Gastroesophageal sphincter (tissue), 4 donors: ENCODE measurements at regions not wholly inside any gene's neighbourhood (a gene's known extent, or its start where the extent isn't known, plus 50 kb on each side); places are given as distances from the start of the nearest gene placed in this dataset.
"Not testable (repeated sequence)": the region's sequence is repeated elsewhere in the genome, so short reads cannot be mapped to it uniquely, and the experiment has no call there.

ENCODE experiments used
- ATAC-seq: fragments of 150-250 bp; one replicate; pipeline ENCODE4 v1.9.1; 2016; ENCODE audit warnings: mild to moderate bottlenecking, moderate library complexity
- H3K27ac ChIP-seq, 4 donors: fragments of 200-600 bp; sonication (generic) in 3 of 4; 1 replicate in 3 of 4; 2 replicates in 1 of 4; pipeline ENCODE4 v1.5.1; 2016 to 2019
- H3K27me3 ChIP-seq: fragments of 200-600 bp; sonication (generic); one replicate; pipeline ENCODE4 v1.5.1; 2019
- H3K36me3 ChIP-seq, 2 donors: fragments of 200-600 bp; sonication (generic); one replicate each; pipeline ENCODE4 v1.5.1; 2019; ENCODE audit warnings: control low read depth in 1 of 2
- H3K4me1 ChIP-seq, 3 donors: fragments of 200-600 bp; sonication (generic); 1 replicate in 2 of 3; 2 replicates in 1 of 3; pipeline ENCODE4 v1.5.1; 2016 to 2019; ENCODE audit warnings: control low read depth in 2 of 3
- H3K4me3 ChIP-seq, 2 donors: fragments of 200-600 bp; sonication (generic); one replicate each; pipeline ENCODE4 v1.5.1; 2019; ENCODE audit warnings: mild to moderate bottlenecking in 1 of 2, moderate library complexity in 1 of 2
- H3K9me3 ChIP-seq, 3 donors: fragments of 200-600 bp; sonication (generic); one replicate each; pipeline ENCODE4 v1.5.1; 2017 to 2019; ENCODE audit warnings: control low read depth in 2 of 3
- CTCF ChIP-seq, 4 experiments: fragments of 200-600 bp in 2 of 4; fragments of 450-650 bp in 2 of 4; sonication (generic) in 1 of 4; IDR thresholded peaks; one replicate each; pipeline ENCODE4 v1.5.1; 2017 to 2019; ENCODE audit warnings: antibody characterized with exemption in 4 of 4, mild to moderate bottlenecking in 2 of 4, moderate library complexity in 2 of 4
- EP300 ChIP-seq: sonication (generic); formaldehyde crosslinking; IDR thresholded peaks from one replicate; pipeline ENCODE4 v1.6.1; 2017; ENCODE audit warnings: antibody characterized with exemption, mild to moderate bottlenecking
- POLR2A ChIP-seq, 2 donors: fragments of 450-650 bp; IDR thresholded peaks; one replicate each; pipeline ENCODE4 v1.6.1; 2017; ENCODE audit warnings: antibody characterized with exemption in 2 of 2, mild to moderate bottlenecking in 2 of 2, moderate library complexity in 1 of 2
- POLR2AphosphoS5 ChIP-seq: sonication (generic); formaldehyde crosslinking; IDR thresholded peaks from one replicate; pipeline ENCODE4 v1.6.1; 2017; ENCODE audit warnings: antibody characterized with exemption
- WGBS, 2 donors: methylation state at CpG; one replicate each; pipeline ENCODE4 v1.1.5; 2018; ENCODE audit warnings: low coverage in 1 of 2; 5-methylcytosine and 5-hydroxymethylcytosine counted together

- Histone ChIP-seq H3K4me1 (peaks cover 0 to 9% (median 0%) of the 10 kb centered on the region in 3 donors), H3K4me3 (no peak overlapping the region), H3K27ac (no peak overlapping the region), H3K27me3 (no peaks in the 10 kb centered on the region), H3K36me3 (no peaks in the 10 kb centered on the region), H3K9me3 (peaks cover 0 to 4% (median 0%) of the 10 kb centered on the region in 3 donors)
- TF ChIP-seq EP300 (no peak), POLR2AphosphoS5 (no peak), POLR2A (IDR thresholded peaks at IDR 0.05) (no peak), CTCF (IDR thresholded peaks at IDR 0.05) (no peak)
- no peak for ATAC-seq
Observed at GRCh38 chr3:8070011-8070410, 431.6 kb upstream of the LMCD1 start.

GRCh38 chr3:8074740-8075139, 426.9 kb upstream of the LMCD1 start:
- H3K4me1 ChIP-seq, ATAC-seq: not testable (repeated sequence)
- WGBS, 2 donors = 95 to 100% methylated on average over 2 of the region's 3 CpGs

GRCh38 chr3:8077126-8077525, 424.5 kb upstream of the LMCD1 start:
- no peaks in the 10 kb centered on the region for H3K27me3 ChIP-seq
- no peak for ATAC-seq
- TF ChIP-seq POLR2AphosphoS5 = no peak
- TF ChIP-seq CTCF (IDR thresholded peaks at IDR 0.05) = no peak
- TF ChIP-seq POLR2A (IDR thresholded peaks at IDR 0.05) = no peak
- TF ChIP-seq EP300 = no peak
- H3K4me1 ChIP-seq = no peaks in the 10 kb centered on the region
- no peaks in the 10 kb centered on the region for H3K36me3 ChIP-seq
- H3K27ac ChIP-seq = no peak overlapping the region
- H3K9me3 ChIP-seq = no peaks in the 10 kb centered on the region
- WGBS, 2 donors = 86 to 90% methylated on average over 1 of the region's 1 CpG
- no peak overlapping the region for H3K4me3 ChIP-seq

More at GRCh38 chr3:8074740-8075139, 426.9 kb upstream of the LMCD1 start:
- H3K27ac ChIP-seq, H3K36me3 ChIP-seq, H3K27me3 ChIP-seq, H3K9me3 ChIP-seq, H3K4me3 ChIP-seq: not testable (repeated sequence)

GRCh38 chr3:8080464-8080863, 421.2 kb upstream of the LMCD1 start:
- H3K27ac ChIP-seq = no peak overlapping the region
- TF ChIP-seq EP300 (no peak), CTCF (IDR thresholded peaks at IDR 0.05) (no peak), POLR2A (IDR thresholded peaks at IDR 0.05) (no peak), POLR2AphosphoS5 (no peak)
- H3K36me3 ChIP-seq = no peaks in the 10 kb centered on the region
- no peak overlapping the region for H3K4me3 ChIP-seq
- no peaks in the 10 kb centered on the region for H3K27me3 ChIP-seq
- no peaks in the 10 kb centered on the region for H3K4me1 ChIP-seq
- H3K9me3 ChIP-seq = no peaks in the 10 kb centered on the region
- ATAC-seq = no peak

- H3K4me1 ChIP-seq = no peaks in the 10 kb centered on the region
- H3K27ac ChIP-seq = no peak overlapping the region
- WGBS, 2 donors = 86 to 89% methylated on average over 2 of the region's 2 CpGs
- no peaks in the 10 kb centered on the region for H3K27me3 ChIP-seq
- H3K36me3 ChIP-seq = no peaks in the 10 kb centered on the region
- no peak for TF ChIP-seq EP300
- no peak for TF ChIP-seq POLR2A (IDR thresholded peaks at IDR 0.05)
- TF ChIP-seq CTCF (IDR thresholded peaks at IDR 0.05) = no peak
- no peak for TF ChIP-seq POLR2AphosphoS5
- no peak for ATAC-seq
- no peaks in the 10 kb centered on the region for H3K9me3 ChIP-seq
- H3K4me3 ChIP-seq = no peak overlapping the region
Observed at GRCh38 chr3:8085498-8085897, 416.1 kb upstream of the LMCD1 start.

GRCh38 chr3:8087951-8088350, 413.7 kb upstream of the LMCD1 start:
- H3K4me1 ChIP-seq = no peaks in the 10 kb centered on the region
- no peak overlapping the region for H3K27ac ChIP-seq
- no peak overlapping the region for H3K4me3 ChIP-seq
- no peaks in the 10 kb centered on the region for H3K36me3 ChIP-seq
- H3K9me3 ChIP-seq = no peaks in the 10 kb centered on the region
- WGBS, 2 donors = 81 to 83% methylated on average over 3 of the region's 3 CpGs
- ATAC-seq = no peak
- no peaks in the 10 kb centered on the region for H3K27me3 ChIP-seq
- TF ChIP-seq POLR2A (IDR thresholded peaks at IDR 0.05) = no peak
- TF ChIP-seq CTCF (IDR thresholded peaks at IDR 0.05) = no peak
- no peak for TF ChIP-seq EP300
- TF ChIP-seq POLR2AphosphoS5 = no peak
